Activated naive CD4-positive, alpha-beta T cell treated with anti-CD3 and anti-CD28 coated beads for 36 hours (primary cell): ENCODE measurements at regions not wholly inside any gene's neighbourhood (a gene's known extent, or its start where the extent isn't known, plus 50 kb on each side); places are given as distances from the start of the nearest gene placed in this dataset.
A peak's percentile ranks its signal among the peaks of the same experiment; 100 is the strongest.

Source experiments
- CTCF ChIA-PET: fragments of 350-600 bp; sonication (Branson Sonifier 250); formaldehyde crosslinking; loops from one replicate; lab custom pipeline; 2021; ENCODE audit warnings: antibody characterized with exemption; lab: Charles Lee
- DNase-seq: peaks from one replicate; pipeline ENCODE4 v3.0.0-alpha.2; 2020
- H3K27ac Mint-ChIP-seq: one replicate; pipeline ENCODE4 v1.8.0; 2021; ENCODE audit warnings: mild to moderate bottlenecking, mixed read lengths
- H3K27me3 Mint-ChIP-seq: one replicate; pipeline ENCODE4 v1.8.0; 2021; ENCODE audit warnings: low read depth, mixed read lengths
- H3K36me3 Mint-ChIP-seq: one replicate; pipeline ENCODE4 v1.8.0; 2021; ENCODE audit warnings: low read depth, mixed read lengths
- H3K4me1 Mint-ChIP-seq: one replicate; pipeline ENCODE4 v1.8.0; 2021; ENCODE audit warnings: low read depth, mixed read lengths
- H3K4me3 Mint-ChIP-seq: one replicate; pipeline ENCODE4 v1.8.0; 2021; ENCODE audit warnings: mild to moderate bottlenecking, moderate library complexity, mixed read lengths
- H3K9me3 Mint-ChIP-seq: one replicate; pipeline ENCODE4 v1.8.0; 2021; ENCODE audit warnings: mixed read lengths
- intact Hi-C: fragments of 100-400 bp; cut with micrococcal nuclease; formaldehyde crosslinking; loops from one replicate; pipeline ENCODE4 v1.15.1; 2023

DNA sequence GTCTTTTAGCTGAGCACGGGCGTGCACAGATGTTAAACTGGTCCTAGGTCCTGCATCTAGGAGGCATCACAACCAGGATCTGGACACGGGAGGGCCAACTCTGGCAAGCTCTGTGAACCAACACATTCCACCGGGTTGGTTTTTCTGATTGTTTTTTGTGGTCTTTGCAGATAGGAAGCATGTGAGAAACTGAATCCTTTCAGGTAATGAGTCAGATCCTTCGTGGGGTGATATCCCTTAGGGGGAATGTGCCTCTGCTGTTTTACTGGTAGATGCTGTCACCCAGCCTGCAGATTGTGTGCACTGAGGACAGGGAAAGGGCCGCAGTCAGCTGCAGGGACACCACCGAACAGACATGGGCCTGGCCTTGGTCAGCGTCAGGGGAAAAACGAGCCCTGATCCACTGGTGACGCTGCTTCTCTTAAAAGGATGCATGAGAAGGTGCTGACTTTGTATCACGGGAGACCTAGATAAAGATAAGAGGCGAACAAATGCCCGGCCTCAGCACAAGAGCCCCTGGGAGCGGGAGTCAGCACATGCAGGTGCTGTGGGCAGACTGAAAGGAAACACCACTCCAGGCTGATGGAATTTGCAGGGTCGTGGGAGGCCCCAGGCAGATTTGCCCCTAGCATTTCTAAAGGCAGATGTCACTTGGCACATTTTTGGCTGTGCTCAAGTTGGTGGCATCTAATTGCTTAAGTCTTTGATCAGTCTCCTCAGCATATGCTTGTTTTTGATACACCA lies 51.1 kb downstream of the DOP1B start:
- H3K27ac Mint-ChIP-seq: peak overlapping the region; percentile 21
- DNase-seq: peak; percentile 34
- H3K4me3 Mint-ChIP-seq: no peak overlapping the region

DNA sequence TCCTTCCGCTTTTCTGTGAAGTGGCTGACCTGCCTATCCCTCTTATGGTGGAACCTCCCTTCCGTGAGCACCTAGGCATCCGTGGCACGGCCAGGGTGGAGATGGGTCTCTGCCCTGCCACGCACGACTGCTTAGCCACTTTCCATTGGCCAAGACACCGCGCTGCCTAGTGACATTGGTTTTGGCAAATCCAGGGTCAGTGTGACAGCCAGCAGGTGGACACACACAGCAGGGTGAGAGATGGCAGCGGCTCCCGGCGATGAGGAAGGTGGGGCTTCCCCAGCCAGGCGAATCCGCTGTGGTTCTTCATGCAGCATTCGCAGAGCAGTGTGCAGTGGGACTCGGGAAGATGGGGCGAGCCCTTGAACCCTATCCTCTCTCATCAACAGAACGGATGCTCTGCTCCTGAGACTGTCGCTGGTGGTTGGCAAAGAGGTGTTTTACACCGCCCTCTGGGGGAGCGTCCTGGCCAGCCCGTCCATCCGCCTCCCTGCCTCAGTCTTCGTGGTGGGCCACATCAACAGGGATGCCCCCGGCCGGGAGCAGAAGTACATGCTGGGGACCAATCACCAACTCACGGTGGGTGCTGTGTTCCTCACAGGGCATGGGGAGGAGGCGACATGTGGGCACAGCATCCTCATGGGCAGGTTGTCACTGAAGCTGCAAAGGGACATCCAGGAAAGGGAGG lies 51.8 kb downstream of the DOP1B start:
- H3K36me3 Mint-ChIP-seq: peaks cover 4% of the 10 kb centered on the region
- H3K9me3 Mint-ChIP-seq: no peaks in the 10 kb centered on the region
- no peak overlapping the region for H3K27ac Mint-ChIP-seq
- H3K4me1 Mint-ChIP-seq: peaks cover 20% of the 10 kb centered on the region
- H3K4me3 Mint-ChIP-seq: no peak overlapping the region
- intact Hi-C loops: loop anchor here (1.0 to 2.0 kb wide), 4 partner anchors 34 to 122 kb away; no protein-coding TSS in a partner anchor
- CTCF ChIA-PET: interaction anchor here (0.6 to 5.2 kb wide), 2 partner anchors 22 to 56 kb away, joined by 3 to 59 read pairs; no protein-coding TSS in a partner anchor
- no peaks in the 10 kb centered on the region for H3K27me3 Mint-ChIP-seq
- no peak for DNase-seq

More for the DNA sequence above, 51.1 kb downstream of the DOP1B start:
- CTCF ChIA-PET: no interaction called here
- Mint-ChIP-seq H3K9me3 (no peaks in the 10 kb centered on the region), H3K4me1 (peaks cover 27% of the 10 kb centered on the region), H3K36me3 (peaks cover 5% of the 10 kb centered on the region), H3K27me3 (no peaks in the 10 kb centered on the region)
- intact Hi-C loops: loop anchor here (2.0 kb wide), 2 partner anchors 33 to 123 kb away; no protein-coding TSS in a partner anchor

DNA sequence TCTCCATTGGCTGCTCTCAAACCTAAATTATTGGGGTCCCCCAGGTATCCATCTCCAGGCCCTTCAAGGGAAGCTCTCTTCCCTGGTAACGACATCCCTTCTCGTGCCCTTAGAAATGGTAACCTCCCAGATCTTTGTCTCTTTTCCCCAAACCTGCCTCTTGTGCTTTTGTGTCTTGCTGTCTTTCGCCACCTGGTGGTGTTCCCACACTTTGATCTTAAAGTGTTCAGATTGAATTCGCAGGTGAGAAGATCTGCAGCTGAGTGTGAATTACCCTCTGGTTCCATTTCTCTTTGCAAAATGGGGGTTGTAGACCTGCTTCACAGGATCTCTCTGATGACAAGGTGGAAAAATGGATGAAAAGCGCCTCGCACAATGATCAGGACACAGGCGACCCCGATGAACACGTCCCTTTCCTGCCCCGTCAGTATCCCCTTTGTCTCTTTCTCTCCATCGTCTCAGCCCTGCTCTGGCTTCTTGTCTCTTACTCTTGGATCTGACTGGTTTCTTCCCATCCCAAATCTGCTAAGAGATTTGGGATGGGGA lies 53.1 kb downstream of the DOP1B start:
- Mint-ChIP-seq H3K4me3 (no peak overlapping the region), H3K27ac (no peak overlapping the region), H3K36me3 (peaks cover 6% of the 10 kb centered on the region), H3K4me1 (peaks cover 12% of the 10 kb centered on the region), H3K9me3 (no peaks in the 10 kb centered on the region), H3K27me3 (no peaks in the 10 kb centered on the region)
- DNase-seq: peak; percentile 71
- intact Hi-C loops: loop anchor here (1.0 to 2.0 kb wide), 4 partner anchors 35 to 121 kb away; no protein-coding TSS in a partner anchor
- CTCF ChIA-PET: interaction anchor here (1.0 to 5.2 kb wide), 4 partner anchors 9 to 71 kb away, joined by 3 to 59 read pairs (median 4); no protein-coding TSS in a partner anchor

DNA sequence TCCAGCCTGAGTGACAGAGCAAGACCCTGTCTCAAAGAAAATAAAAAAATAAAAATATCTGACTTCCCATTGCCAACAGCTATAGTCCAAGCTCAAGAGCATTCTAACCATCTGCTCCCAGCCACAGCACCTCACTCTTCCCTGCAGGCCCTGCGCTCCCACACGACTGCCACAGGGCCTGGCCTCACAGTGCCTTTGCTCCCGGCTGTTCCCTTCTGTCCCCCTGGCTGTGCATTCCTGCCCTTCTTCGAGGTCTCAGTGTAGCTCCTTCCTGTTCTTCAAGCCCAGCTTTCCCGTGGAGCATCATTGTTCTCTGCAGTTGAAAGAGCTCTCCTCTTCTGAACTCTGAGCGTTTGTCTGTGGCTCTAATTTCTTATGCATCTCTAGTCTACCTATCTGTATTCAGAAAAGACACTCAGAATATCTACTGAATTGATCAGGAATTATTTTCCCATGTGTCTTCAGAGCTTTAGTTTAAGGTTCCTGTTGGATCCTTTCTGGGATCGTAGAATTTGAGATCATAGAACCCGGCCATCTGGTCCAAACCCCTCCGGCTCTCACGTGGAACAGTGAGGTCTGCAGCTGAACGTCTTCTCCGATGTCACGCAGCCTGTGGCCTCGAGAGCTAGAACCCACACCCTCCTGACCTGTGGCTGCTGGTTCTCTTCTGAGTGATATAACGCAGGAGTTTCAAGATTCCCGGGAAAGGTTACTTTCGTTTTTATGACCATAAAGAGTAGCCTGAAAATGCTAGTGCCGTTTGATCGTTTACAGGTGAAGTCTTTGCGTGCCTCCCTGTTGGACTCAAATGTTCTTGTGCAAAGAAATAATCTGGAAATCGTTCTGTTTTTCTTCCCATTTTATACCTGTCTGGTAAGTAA lies 54.4 kb downstream of the DOP1B start:
- no peak for DNase-seq
- Mint-ChIP-seq H3K27me3 (no peaks in the 10 kb centered on the region), H3K4me3 (no peak overlapping the region), H3K27ac (no peak overlapping the region), H3K36me3 (peaks cover 6% of the 10 kb centered on the region), H3K4me1 (peaks cover 12% of the 10 kb centered on the region), H3K9me3 (no peaks in the 10 kb centered on the region)
- intact Hi-C loops: no loop called here
- CTCF ChIA-PET: interaction anchor here (1.1 to 5.2 kb wide), 6 partner anchors 11 to 72 kb away, joined by 3 to 59 read pairs (median 5); no protein-coding TSS in a partner anchor

DNA sequence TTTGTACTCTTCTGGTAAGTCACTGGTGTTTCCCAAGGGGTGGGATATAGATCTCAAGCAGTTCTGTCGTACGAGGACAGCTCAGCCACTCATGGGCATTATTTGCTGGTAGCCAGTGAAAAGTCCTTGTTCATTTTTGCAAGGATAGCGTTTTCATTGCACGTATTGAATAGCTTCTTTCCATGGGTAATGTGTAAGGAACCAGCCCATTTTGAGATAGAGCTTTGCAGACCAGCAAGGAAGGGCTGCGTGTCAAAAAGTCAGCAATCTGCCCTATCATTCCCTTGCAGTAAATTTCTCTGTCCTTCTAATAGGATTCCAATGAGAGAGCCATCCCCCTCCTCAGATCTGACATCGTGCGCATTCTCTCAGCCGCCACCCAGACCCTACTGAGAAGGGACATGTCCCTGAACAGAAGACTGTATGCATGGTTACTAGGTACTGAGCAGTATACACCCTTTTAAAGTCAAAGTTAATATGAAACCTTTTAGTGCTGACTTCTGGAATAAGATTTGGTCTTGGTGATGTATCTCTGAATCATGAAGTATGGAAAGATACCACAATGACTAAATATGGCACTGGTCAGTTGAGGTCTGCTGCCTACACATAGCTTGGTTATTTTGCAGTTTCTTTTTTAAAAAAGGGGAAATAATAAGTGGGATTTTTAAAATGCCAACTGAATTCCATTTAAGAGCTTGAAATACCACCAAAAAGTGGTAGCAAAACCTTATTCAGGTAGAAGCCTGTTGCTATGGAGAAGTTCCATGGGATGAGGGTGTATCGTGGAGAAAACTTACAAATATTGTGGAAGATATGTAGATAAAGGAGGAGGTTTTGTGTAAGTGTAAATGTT lies 55.3 kb downstream of the DOP1B start:
- H3K36me3 Mint-ChIP-seq: peaks cover 6% of the 10 kb centered on the region
- no peak overlapping the region for H3K4me3 Mint-ChIP-seq
- intact Hi-C loops: no loop called here

DNA sequence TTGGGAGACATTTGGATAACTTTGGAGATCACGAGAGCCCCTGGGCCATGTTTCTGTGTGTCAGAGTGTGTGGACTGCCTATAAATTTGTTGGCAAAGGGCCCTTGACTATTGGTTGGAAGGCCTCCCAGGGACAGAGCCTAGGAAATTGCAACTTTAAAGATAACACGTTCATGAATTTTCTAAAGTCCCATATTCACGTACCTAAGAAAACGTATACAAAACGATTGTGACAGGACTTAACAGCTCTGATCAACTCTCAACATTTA lies 55.8 kb downstream of the DOP1B start:
- DNase-seq: no peak
- Mint-ChIP-seq H3K4me1 (peaks cover 10% of the 10 kb centered on the region), H3K4me3 (no peak overlapping the region), H3K9me3 (no peaks in the 10 kb centered on the region), H3K27me3 (no peaks in the 10 kb centered on the region), H3K27ac (no peak overlapping the region), H3K36me3 (peaks cover 5% of the 10 kb centered on the region)
- intact Hi-C loops: no loop called here
- CTCF ChIA-PET: interaction anchor here (0.5 to 5.2 kb wide), 4 partner anchors 10 to 70 kb away, joined by 3 to 59 read pairs (median 8); no protein-coding TSS in a partner anchor

More for the DNA sequence above, 55.3 kb downstream of the DOP1B start:
- H3K9me3 Mint-ChIP-seq: no peaks in the 10 kb centered on the region
- CTCF ChIA-PET: interaction anchor here (1.3 to 5.2 kb wide), 5 partner anchors 11 to 71 kb away, joined by 4 to 59 read pairs (median 5); no protein-coding TSS in a partner anchor
- DNase-seq: no peak
- H3K27me3 Mint-ChIP-seq: no peaks in the 10 kb centered on the region
- H3K4me1 Mint-ChIP-seq: peaks cover 12% of the 10 kb centered on the region
- H3K27ac Mint-ChIP-seq: no peak overlapping the region

DNA sequence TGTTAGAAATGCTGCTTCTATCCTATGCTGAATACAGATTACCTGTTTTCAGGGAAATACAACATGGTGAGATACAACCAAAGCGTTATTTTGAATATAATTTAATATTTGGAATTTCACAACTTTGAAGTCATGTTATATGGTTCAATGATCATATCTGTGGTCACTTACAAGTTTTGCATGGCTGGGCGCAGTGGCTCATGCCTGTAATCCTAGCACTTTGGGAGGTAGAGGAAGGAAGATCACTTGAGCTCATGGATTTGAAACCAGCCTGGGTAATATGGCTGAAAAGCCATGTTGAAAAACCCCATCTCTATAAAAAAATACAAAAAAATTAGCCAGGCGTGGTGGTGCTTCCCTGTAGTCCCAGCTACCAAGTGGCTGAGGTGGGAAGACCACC lies 57.9 kb downstream of the DOP1B start:
- Mint-ChIP-seq H3K4me1 (peaks cover 5% of the 10 kb centered on the region), H3K36me3 (peaks cover 7% of the 10 kb centered on the region), H3K27me3 (no peaks in the 10 kb centered on the region), H3K4me3 (no peak overlapping the region), H3K9me3 (no peaks in the 10 kb centered on the region), H3K27ac (no peak overlapping the region)
- intact Hi-C loops: no loop called here
- DNase-seq: no peak
- CTCF ChIA-PET: no interaction called here

DNA sequence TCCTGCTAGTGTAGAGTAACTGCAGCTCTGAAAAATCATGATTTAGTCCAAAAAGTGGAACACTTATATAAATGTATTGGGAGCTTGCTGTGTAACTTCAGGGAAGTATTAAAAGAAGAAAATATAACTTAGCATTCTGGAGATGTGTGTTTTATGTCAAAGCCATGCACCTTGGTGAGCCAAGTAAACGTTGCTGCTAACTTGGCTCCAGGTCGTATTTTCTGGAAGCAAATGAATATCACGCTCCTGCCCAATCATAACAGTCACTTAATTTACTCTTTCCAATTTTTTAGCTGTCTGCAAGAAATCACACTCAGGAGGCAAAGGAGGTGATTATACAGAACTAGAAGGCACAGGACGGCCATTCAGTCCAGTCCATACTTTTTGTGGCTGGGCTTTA lies 61.1 kb downstream of the DOP1B start:
- H3K27me3 Mint-ChIP-seq: no peaks in the 10 kb centered on the region
- H3K27ac Mint-ChIP-seq: no peak overlapping the region
- DNase-seq: no peak
- H3K4me1 Mint-ChIP-seq: no peaks in the 10 kb centered on the region
- CTCF ChIA-PET: interaction anchor here (1.3 kb wide), 1 partner anchor 14 kb away, joined by 4 read pairs; no protein-coding TSS in a partner anchor
- peaks cover 10% of the 10 kb centered on the region for H3K36me3 Mint-ChIP-seq
- intact Hi-C loops: no loop called here
- H3K9me3 Mint-ChIP-seq: no peaks in the 10 kb centered on the region
- H3K4me3 Mint-ChIP-seq: no peak overlapping the region

DNA sequence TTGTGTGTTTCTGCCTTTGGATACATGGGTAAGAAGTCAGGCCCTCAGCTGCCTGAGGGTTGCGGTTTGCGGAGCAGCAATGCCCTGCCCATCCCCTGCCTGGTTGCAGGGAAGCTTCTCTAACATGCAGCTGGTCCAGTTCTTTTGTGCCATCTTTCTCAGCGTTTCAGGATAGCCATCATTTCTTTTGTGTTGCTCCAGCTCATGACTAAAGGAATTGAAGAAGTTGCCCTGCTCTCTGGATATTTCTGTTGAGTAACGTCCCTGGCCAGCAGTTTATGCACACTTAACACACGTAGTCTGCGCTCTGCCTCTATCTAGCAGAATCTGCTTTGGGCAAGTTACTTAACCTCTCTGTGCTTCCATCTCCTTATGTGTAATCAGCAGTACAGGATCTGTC lies 62.1 kb downstream of the DOP1B start:
- Mint-ChIP-seq H3K27ac (no peak overlapping the region), H3K4me1 (no peaks in the 10 kb centered on the region), H3K4me3 (no peak overlapping the region), H3K9me3 (no peaks in the 10 kb centered on the region), H3K36me3 (peaks cover 10% of the 10 kb centered on the region), H3K27me3 (no peaks in the 10 kb centered on the region)
- intact Hi-C loops: no loop called here
- CTCF ChIA-PET: no interaction called here
- DNase-seq: no peak

DNA sequence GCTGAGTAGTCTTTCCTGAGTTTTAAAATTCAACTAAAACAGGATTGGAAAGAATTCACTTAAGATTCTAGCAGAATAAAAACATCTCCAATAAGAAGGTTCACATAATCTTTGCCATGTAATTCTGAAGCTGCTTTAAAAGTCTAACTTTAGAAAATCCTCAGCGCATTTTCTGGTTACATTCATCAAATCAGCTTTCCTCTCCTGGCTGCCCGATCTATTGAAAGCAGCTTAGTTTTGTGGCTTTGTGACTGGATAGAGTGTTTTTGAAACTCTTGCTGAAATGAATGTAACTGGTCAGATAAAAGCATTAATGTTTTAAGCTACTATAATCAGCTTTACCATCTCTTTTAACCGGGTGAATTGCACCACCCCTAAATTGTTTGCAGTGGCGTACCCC lies 66.8 kb downstream of the DOP1B start:
- H3K9me3 Mint-ChIP-seq: no peaks in the 10 kb centered on the region
- intact Hi-C loops: no loop called here
- no peak overlapping the region for H3K4me3 Mint-ChIP-seq
- no peaks in the 10 kb centered on the region for H3K27me3 Mint-ChIP-seq
- no peaks in the 10 kb centered on the region for H3K4me1 Mint-ChIP-seq
- no peak for DNase-seq
- peaks cover 9% of the 10 kb centered on the region for H3K36me3 Mint-ChIP-seq
- H3K27ac Mint-ChIP-seq: no peak overlapping the region
- CTCF ChIA-PET: interaction anchor here (0.5 to 0.8 kb wide), 2 partner anchors 12 to 631 kb away, joined by 3 read pairs; no protein-coding TSS in a partner anchor

DNA sequence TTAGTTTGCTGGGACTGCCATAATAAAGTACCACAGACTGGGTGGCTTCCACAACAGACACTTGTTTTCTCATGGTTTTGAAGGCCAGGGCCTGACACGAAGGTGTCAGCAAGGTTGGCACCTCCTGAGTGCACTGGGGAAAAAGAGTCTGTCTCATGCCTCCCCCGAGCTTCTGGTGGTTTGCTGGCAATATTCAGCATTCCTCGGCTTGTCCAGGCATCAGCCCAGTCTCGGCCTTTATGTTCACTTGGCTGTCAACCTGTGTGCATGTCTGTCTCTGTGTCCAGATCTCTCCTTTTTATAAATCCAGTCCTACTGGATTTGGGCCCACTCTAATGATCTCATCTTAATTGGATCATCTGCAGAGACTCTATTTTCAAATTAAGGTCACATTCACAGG lies 72.6 kb downstream of the DOP1B start:
- peaks cover 3% of the 10 kb centered on the region for H3K36me3 Mint-ChIP-seq
- no peaks in the 10 kb centered on the region for H3K9me3 Mint-ChIP-seq
- CTCF ChIA-PET: interaction anchor here (0.7 kb wide), 1 partner anchor 193 kb away, joined by 3 read pairs; no protein-coding TSS in a partner anchor
- H3K4me1 Mint-ChIP-seq: peaks cover 11% of the 10 kb centered on the region
- H3K4me3 Mint-ChIP-seq: no peak overlapping the region
- no peak overlapping the region for H3K27ac Mint-ChIP-seq
- intact Hi-C loops: no loop called here
- DNase-seq: no peak
- no peaks in the 10 kb centered on the region for H3K27me3 Mint-ChIP-seq
